ENCODE measurements at regions not wholly inside any gene's neighbourhood (a gene's known extent, or its start where the extent isn't known, plus 50 kb on each side); places are given as distances from the start of the nearest gene placed in this dataset.

- H3K27ac ChIP-seq, result no peak overlapping the region
- no peaks in the 10 kb centered on the region for H3K36me3 ChIP-seq
- no peaks in the 10 kb centered on the region for H3K9me3 ChIP-seq
- H3K4me3 ChIP-seq, result no peak overlapping the region
- H3K27me3 ChIP-seq, result no peaks in the 10 kb centered on the region
- intact Hi-C loops (cut with DNase I), result no loop called here
- TF ChIP-seq CTCF (IDR thresholded peaks at IDR 0.05) (no peak), POLR2A (IDR thresholded peaks at IDR 0.05) (no peak)
- DNase-seq (no peak), ATAC-seq (no peak)
- 76% methylated on average over 3 of the region's 3 CpGs for WGBS (ENCODE audit: insufficient coverage, low coverage, low lambda C conversion rate, missing lambda C conversion rate)
- H3K4me1 ChIP-seq, result no peaks in the 10 kb centered on the region
Observed at GRCh38 chr5:93153461-93153860, 427.6 kb downstream of the NR2F1-AS1 start.

GRCh38 chr5:93151896-93152295 is 429.1 kb downstream of the NR2F1-AS1 start:
- no peaks in the 10 kb centered on the region for H3K36me3 ChIP-seq
- H3K27me3 ChIP-seq, result no peaks in the 10 kb centered on the region
- no peaks in the 10 kb centered on the region for H3K4me1 ChIP-seq
- H3K4me3 ChIP-seq, result no peak overlapping the region
- intact Hi-C loops (cut with DNase I), result no loop called here
- peak overlapping the region in 1 of 3 donors; percentile 10 for H3K27ac ChIP-seq
- WGBS (ENCODE audit: insufficient coverage, low coverage, low lambda C conversion rate, missing lambda C conversion rate), result 53% methylated on average over 5 of the region's 5 CpGs
- DNase-seq (no peak), ATAC-seq (no peak)
- TF ChIP-seq CTCF (IDR thresholded peaks at IDR 0.05) (no peak), POLR2A (IDR thresholded peaks at IDR 0.05) (no peak)
- no peaks in the 10 kb centered on the region for H3K9me3 ChIP-seq

- Histone ChIP-seq H3K9me3 (no peaks in the 10 kb centered on the region), H3K27ac (no peak overlapping the region), H3K27me3 (no peaks in the 10 kb centered on the region), H3K4me1 (no peaks in the 10 kb centered on the region), H3K36me3 (no peaks in the 10 kb centered on the region), H3K4me3 (no peak overlapping the region)
- DNase-seq, result no peak
- intact Hi-C loops (cut with DNase I), result no loop called here
- no peak for ATAC-seq
- no peak for TF ChIP-seq POLR2A (IDR thresholded peaks at IDR 0.05)
- no peak for TF ChIP-seq CTCF (IDR thresholded peaks at IDR 0.05)
Observed at GRCh38 chr5:93151121-93151520, 429.9 kb downstream of the NR2F1-AS1 start.

GRCh38 chr5:93150311-93151012 is 430.6 kb downstream of the NR2F1-AS1 start:
- DNase-seq, result no peak
- ATAC-seq, result peak in 1 of 4 donors; percentile 16
- intact Hi-C loops (cut with DNase I), result no loop called here
- H3K9me3 ChIP-seq, result no peaks in the 10 kb centered on the region
- no peak overlapping the region for H3K4me3 ChIP-seq
- H3K27ac ChIP-seq, result no peak overlapping the region
- TF ChIP-seq POLR2A (IDR thresholded peaks at IDR 0.05) (no peak), CTCF (IDR thresholded peaks at IDR 0.05) (no peak)
- no peaks in the 10 kb centered on the region for H3K36me3 ChIP-seq
- H3K4me1 ChIP-seq, result no peaks in the 10 kb centered on the region
- no peaks in the 10 kb centered on the region for H3K27me3 ChIP-seq
- WGBS (ENCODE audit: insufficient coverage, low coverage, low lambda C conversion rate, missing lambda C conversion rate), result 100% methylated on average over 3 of the region's 3 CpGs

- intact Hi-C loops (cut with DNase I), result no loop called here
- TF ChIP-seq POLR2A (IDR thresholded peaks at IDR 0.05), result no peak
- TF ChIP-seq CTCF (IDR thresholded peaks at IDR 0.05), result no peak
- DNase-seq (no peak), ATAC-seq (no peak)
- Histone ChIP-seq H3K9me3 (no peaks in the 10 kb centered on the region), H3K4me1 (no peaks in the 10 kb centered on the region), H3K27me3 (no peaks in the 10 kb centered on the region), H3K4me3 (no peak overlapping the region), H3K36me3 (no peaks in the 10 kb centered on the region), H3K27ac (no peak overlapping the region)
- 70% methylated on average over 2 of the region's 2 CpGs for WGBS (ENCODE audit: insufficient coverage, low coverage, low lambda C conversion rate, missing lambda C conversion rate)
Observed at GRCh38 chr5:93145767-93146166, 435.3 kb downstream of the NR2F1-AS1 start.
